Lung (tissue), 11 donors: ENCODE measurements at regions not wholly inside any gene's neighbourhood (a gene's known extent, or its start where the extent isn't known, plus 50 kb on each side); places are given as distances from the start of the nearest gene placed in this dataset.
"Not testable (repeated sequence)": the region's sequence is repeated elsewhere in the genome, so short reads cannot be mapped to it uniquely, and the experiment has no call there.

Experiments used
- ATAC-seq: fragments of 200-7000 bp; cut with Tn5 transposase; one replicate; pipeline ENCODE4 v1.9.1; 2020; ENCODE audit warnings: moderate number of reproducible peaks; ENCODE audit not compliant: insufficient read depth, low FRiP score
- DNase-seq, 3 donors: peaks; one replicate each; pipeline ENCODE4 v3.0.0-alpha.2; 2013 to 2017
- H3K27ac ChIP-seq, 2 donors: one replicate each; pipeline ENCODE4 v1.5.1; 2013; ENCODE audit warnings: mild to moderate bottlenecking in 2 of 2, moderate library complexity in 2 of 2, control low read depth in 1 of 2, inconsistent platforms in 1 of 2, low read depth in 1 of 2, low read length in 1 of 2
- H3K27me3 ChIP-seq, 3 donors: one replicate each; pipeline ENCODE4 v1.5.1; 2013; ENCODE audit warnings: low read length in 2 of 3; ENCODE audit not compliant: control insufficient read depth in 3 of 3, insufficient read depth in 3 of 3
- H3K36me3 ChIP-seq, 4 donors: one replicate each; pipeline ENCODE4 v1.5.1; 2013; ENCODE audit warnings: low read length in 4 of 4, mild to moderate bottlenecking in 1 of 4, moderate library complexity in 1 of 4; ENCODE audit not compliant: control insufficient read depth in 4 of 4, insufficient read depth in 4 of 4
- H3K4me1 ChIP-seq, 5 donors: one replicate each; pipeline ENCODE4 v1.5.1; 2013; ENCODE audit warnings: low read length in 5 of 5, mild to moderate bottlenecking in 2 of 5, moderate library complexity in 1 of 5; ENCODE audit not compliant: control insufficient read depth in 5 of 5, insufficient read depth in 5 of 5
- H3K4me3 ChIP-seq: one replicate; pipeline ENCODE4 v1.5.1; 2013; ENCODE audit warnings: mild to moderate bottlenecking, control low read depth, moderate library complexity
- H3K9ac ChIP-seq, 2 donors: one replicate each; pipeline ENCODE4 v1.5.1; 2013; ENCODE audit warnings: low read length in 2 of 2, control low read depth in 1 of 2; ENCODE audit not compliant: insufficient read depth in 1 of 2
- H3K9me3 ChIP-seq, 4 donors: one replicate each; pipeline ENCODE4 v1.5.1; 2013; ENCODE audit warnings: low read length in 3 of 4, mild to moderate bottlenecking in 1 of 4, moderate library complexity in 1 of 4; ENCODE audit not compliant: control insufficient read depth in 4 of 4, insufficient read depth in 3 of 4
- WGBS, 2 donors: extraction: QIAGEN DNeasy Blood & Tissue Kit; methylation state at CpG; one replicate each; pipeline ENCODE4 v1.1.7; 2013; 5-methylcytosine and 5-hydroxymethylcytosine counted together
- TF ChIP-seq, protein P1 (sequence below): IDR thresholded peaks from 2 replicates; pipeline ENCODE4 v1.5.1; 2012; ENCODE audit warnings: mild to moderate bottlenecking; ENCODE audit errors: control extremely low read depth, extremely low read depth
- donor health status: control.
- donor health status: control.
- donor health status: Bipolar disorder and iron deficiency.
- donor health status: healthy.
- donor health status: DM: yes; HTN: yes; CAD: no.

DNA sequence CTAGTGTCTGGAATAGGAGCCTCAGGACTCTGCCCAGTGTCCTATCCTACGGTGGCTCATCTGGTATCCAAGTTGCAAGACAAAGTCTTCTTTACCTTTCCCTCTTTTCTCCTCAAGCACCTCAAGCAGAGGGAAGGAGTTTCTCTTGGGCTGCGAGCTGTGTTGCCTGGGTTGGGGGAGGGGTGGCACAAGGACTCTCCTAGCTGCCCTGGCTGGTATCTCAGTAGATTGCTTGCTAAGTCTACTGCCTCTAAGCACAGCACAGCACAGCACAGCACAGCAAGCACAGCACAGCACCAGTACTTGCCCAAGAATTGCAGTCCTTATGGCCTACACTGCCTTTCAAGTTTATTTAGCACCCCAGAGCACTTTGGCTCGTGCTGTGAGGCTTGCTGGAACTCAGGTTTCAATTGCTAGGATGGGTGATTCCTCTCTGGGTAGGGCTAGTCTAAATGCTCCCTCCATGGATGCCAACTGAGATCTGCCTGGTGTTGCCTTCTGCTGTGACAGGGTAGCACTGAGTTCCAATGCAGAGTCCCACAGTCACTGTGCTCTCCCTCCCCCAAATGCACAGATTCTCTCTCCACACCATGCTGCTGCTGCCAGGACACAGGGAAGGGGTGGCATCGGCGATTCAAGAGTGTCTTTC is 213.1 kb upstream of the POU5F2 start:
- DNase-seq (no peak), ATAC-seq (no peak)
- 96 to 99% methylated on average over 5 of the region's 5 CpGs for WGBS, 2 donors
- peaks cover 0 to 2% (median under 1%) of the 10 kb centered on the region in 4 donors for H3K9me3 ChIP-seq
- no peaks in the 10 kb centered on the region for H3K27me3 ChIP-seq
- TF ChIP-seq, protein P1, sequence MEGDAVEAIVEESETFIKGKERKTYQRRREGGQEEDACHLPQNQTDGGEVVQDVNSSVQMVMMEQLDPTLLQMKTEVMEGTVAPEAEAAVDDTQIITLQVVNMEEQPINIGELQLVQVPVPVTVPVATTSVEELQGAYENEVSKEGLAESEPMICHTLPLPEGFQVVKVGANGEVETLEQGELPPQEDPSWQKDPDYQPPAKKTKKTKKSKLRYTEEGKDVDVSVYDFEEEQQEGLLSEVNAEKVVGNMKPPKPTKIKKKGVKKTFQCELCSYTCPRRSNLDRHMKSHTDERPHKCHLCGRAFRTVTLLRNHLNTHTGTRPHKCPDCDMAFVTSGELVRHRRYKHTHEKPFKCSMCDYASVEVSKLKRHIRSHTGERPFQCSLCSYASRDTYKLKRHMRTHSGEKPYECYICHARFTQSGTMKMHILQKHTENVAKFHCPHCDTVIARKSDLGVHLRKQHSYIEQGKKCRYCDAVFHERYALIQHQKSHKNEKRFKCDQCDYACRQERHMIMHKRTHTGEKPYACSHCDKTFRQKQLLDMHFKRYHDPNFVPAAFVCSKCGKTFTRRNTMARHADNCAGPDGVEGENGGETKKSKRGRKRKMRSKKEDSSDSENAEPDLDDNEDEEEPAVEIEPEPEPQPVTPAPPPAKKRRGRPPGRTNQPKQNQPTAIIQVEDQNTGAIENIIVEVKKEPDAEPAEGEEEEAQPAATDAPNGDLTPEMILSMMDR = no peak
- H3K4me3 ChIP-seq = no peak overlapping the region
- H3K4me1 ChIP-seq = no peaks in the 10 kb centered on the region
- no peak overlapping the region for H3K27ac ChIP-seq
- H3K9ac ChIP-seq = no peak overlapping the region
- H3K36me3 ChIP-seq = peaks cover 0 to 6% (median 0%) of the 10 kb centered on the region in 4 donors

DNA sequence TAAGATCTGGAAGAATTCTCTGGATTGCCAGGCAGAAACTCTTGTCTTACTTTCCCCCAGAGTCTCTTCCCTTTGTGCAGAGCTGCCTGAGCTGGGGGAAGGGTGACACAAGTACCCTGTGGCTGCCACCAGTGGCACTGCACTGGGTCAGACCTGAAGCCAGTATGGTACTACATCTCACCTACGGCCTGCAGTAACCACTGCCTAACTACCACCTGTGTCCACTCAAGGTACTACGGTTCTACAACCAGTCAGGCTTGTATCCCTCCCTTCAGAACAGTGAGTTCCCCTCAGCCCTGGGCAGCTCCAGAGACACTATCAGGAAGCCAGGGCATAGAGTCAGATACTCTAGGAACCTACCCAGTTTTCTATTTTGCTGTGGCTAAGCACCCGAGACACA is 212.0 kb upstream of the POU5F2 start:
- no peaks in the 10 kb centered on the region for H3K4me1 ChIP-seq
- DNase-seq = no peak
- TF ChIP-seq, protein P1 = no peak
- 96% methylated on average over 3 of the region's 3 CpGs for WGBS, 2 donors
- H3K4me3 ChIP-seq = no peak overlapping the region
- H3K9me3 ChIP-seq = peaks cover 0 to 2% (median under 1%) of the 10 kb centered on the region in 4 donors
- no peak overlapping the region for H3K27ac ChIP-seq
- H3K9ac ChIP-seq = no peak overlapping the region
- peaks cover 0 to 6% (median 2%) of the 10 kb centered on the region in 4 donors for H3K36me3 ChIP-seq
- no peaks in the 10 kb centered on the region for H3K27me3 ChIP-seq
- no peak for ATAC-seq

DNA sequence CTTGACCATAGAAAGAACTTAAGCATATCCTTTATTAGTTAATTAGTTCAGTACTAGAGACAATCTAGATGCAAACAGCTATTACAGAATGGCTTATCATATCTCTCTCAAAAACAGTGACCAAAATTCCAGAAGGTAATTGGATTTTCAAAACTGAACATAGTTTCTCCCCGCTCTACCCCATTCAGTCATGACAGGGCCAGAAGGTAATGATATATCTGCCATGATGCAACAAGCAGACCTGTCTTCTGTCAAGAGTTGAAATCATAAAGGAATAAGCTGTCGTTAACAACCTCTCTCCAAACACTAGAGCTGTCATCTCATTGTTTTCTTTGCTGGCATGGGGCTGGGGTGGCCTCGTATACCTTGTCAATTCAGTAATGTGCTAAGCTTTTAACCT is 200.5 kb upstream of the POU5F2 start:
- Histone ChIP-seq H3K9me3 (no peaks in the 10 kb centered on the region), H3K4me3 (no peak overlapping the region), H3K36me3 (no peaks in the 10 kb centered on the region), H3K27ac (no peak overlapping the region), H3K4me1 (no peaks in the 10 kb centered on the region), H3K9ac (no peak overlapping the region), H3K27me3 (no peaks in the 10 kb centered on the region)
- 92% methylated on average over 3 of the region's 3 CpGs for WGBS, 2 donors
- ATAC-seq (no peak), DNase-seq (no peak)
- TF ChIP-seq, protein P1 = no peak

DNA sequence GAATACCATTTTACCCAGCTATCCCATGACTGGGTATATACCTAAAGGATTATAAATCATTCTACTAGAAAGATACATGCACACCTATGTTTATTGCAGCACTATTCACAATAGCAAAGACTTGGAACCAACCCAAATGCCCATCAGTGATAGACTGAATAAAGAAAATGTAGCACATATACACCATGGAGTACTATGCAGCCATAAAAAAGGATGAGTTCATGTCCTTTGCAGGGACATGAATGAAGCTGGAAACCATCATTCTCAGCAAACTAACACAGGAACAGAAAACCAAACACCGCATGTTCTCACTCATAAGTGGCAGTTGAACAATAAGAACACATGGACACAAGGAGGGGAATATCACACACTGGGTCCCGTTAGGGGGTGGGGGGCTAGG is 191.9 kb upstream of the POU5F2 start:
- not testable (repeated sequence) for H3K27me3 ChIP-seq, H3K4me3 ChIP-seq, H3K4me1 ChIP-seq, ATAC-seq, H3K9me3 ChIP-seq, H3K36me3 ChIP-seq, H3K9ac ChIP-seq, H3K27ac ChIP-seq, DNase-seq
- WGBS, 2 donors = 93 to 98% methylated on average over 2 of the region's 2 CpGs
